ENCODE measurements at regions not wholly inside any gene's neighbourhood (a gene's known extent, or its start where the extent isn't known, plus 50 kb on each side); places are given as distances from the start of the nearest gene placed in this dataset.

- TF ChIP-seq POLR2AphosphoS5 (IDR thresholded peaks at IDR 0.05; ENCODE audit: low read depth, low read length) (no peak), CTCF (IDR thresholded peaks at IDR 0.05) (no peak)
Measured at GRCh38 chr2:832635-833034, 118.0 kb upstream of the SNTG2 start.
